ENCODE measurements at regions not wholly inside any gene's neighbourhood (a gene's known extent, or its start where the extent isn't known, plus 50 kb on each side); places are given as distances from the start of the nearest gene placed in this dataset.

DNA sequence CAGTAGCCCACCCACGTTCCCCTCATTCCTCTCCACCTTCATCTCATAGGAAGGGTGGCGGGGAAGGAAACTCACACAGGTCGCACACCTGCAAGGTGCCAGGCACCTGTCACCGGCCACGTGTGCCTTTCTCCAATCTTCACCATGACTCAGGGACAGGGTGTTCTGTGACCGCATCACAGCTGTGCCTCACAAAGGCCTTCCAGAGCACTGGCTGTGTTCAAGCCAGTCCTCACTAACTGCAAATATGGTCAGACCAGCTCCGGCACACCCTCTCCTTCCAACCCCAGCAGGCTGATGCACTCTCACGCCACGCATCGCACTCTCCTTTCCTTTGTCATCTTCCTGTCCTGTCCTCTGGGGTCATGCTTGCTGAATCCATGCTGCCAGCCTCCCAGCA is 415.9 kb downstream of the IRS2 start:
- H3K9me1 ChIP-seq (ENCODE audit: control insufficient read depth, extremely low read depth, insufficient read depth, low read length), result no peaks in the 10 kb centered on the region
- dilution Hi-C loops (cut with MboI; ENCODE audit: extremely low pct_ligation_motif_present, low sequenced_read_pairs), result no loop called here
- no peak overlapping the region for H3K4me3 ChIP-seq (ENCODE audit: control insufficient read depth in 2 of 3, extremely low read depth in 1 of 3, insufficient read depth in 2 of 3, low read depth in 1 of 3, low read length in 3 of 3)
- FAIRE-seq (no peak), DNase-seq (ENCODE audit: low read depth, low spot score) (no peak)
- no peak overlapping the region for H2AFZ ChIP-seq (ENCODE audit: control insufficient read depth, low read length)
- no peaks in the 10 kb centered on the region for H3K27me3 ChIP-seq (ENCODE audit: control insufficient read depth, extremely low read depth, insufficient read depth, low read length)
- H3K79me2 ChIP-seq (ENCODE audit: control insufficient read depth, insufficient read depth, low read length), result no peaks in the 10 kb centered on the region
- no peak overlapping the region for H3K27ac ChIP-seq (ENCODE audit: control insufficient read depth, insufficient read depth, low read length)
- H3K9ac ChIP-seq (ENCODE audit: control insufficient read depth, extremely low read depth, insufficient read depth, low read length), result no peak overlapping the region
- TF ChIP-seq, protein P1, sequence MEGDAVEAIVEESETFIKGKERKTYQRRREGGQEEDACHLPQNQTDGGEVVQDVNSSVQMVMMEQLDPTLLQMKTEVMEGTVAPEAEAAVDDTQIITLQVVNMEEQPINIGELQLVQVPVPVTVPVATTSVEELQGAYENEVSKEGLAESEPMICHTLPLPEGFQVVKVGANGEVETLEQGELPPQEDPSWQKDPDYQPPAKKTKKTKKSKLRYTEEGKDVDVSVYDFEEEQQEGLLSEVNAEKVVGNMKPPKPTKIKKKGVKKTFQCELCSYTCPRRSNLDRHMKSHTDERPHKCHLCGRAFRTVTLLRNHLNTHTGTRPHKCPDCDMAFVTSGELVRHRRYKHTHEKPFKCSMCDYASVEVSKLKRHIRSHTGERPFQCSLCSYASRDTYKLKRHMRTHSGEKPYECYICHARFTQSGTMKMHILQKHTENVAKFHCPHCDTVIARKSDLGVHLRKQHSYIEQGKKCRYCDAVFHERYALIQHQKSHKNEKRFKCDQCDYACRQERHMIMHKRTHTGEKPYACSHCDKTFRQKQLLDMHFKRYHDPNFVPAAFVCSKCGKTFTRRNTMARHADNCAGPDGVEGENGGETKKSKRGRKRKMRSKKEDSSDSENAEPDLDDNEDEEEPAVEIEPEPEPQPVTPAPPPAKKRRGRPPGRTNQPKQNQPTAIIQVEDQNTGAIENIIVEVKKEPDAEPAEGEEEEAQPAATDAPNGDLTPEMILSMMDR (optimal IDR thresholded peaks at IDR 0.05 in 1 of 3, IDR thresholded peaks at IDR 0.05 in 1 of 3, conservative IDR thresholded peaks at IDR 0.05 in 1 of 3; ENCODE audit: extremely low read depth in 1 of 3, insufficient read depth in 2 of 3, low read length in 3 of 3), result no peak
- TF ChIP-seq EZH2 (IDR thresholded peaks at IDR 0.05; ENCODE audit: low read length), result no peak
- H3K36me3 ChIP-seq (ENCODE audit: control insufficient read depth in 2 of 2, extremely low read depth in 1 of 2, insufficient read depth in 2 of 2, low read length in 2 of 2), result no peaks in the 10 kb centered on the region
- no peaks in the 10 kb centered on the region for H3K9me3 ChIP-seq (ENCODE audit: control insufficient read depth, low read depth, low read length)
- H3K4me2 ChIP-seq (ENCODE audit: control insufficient read depth, extremely low read depth, insufficient read depth, low read depth, low read length), result no peak overlapping the region
- no peaks in the 10 kb centered on the region for H4K20me1 ChIP-seq (ENCODE audit: control insufficient read depth, extremely low read depth, insufficient read depth, low read length)
- H3K4me1 ChIP-seq (ENCODE audit: control insufficient read depth, extremely low read depth, insufficient read depth, low read length), result no peaks in the 10 kb centered on the region

DNA sequence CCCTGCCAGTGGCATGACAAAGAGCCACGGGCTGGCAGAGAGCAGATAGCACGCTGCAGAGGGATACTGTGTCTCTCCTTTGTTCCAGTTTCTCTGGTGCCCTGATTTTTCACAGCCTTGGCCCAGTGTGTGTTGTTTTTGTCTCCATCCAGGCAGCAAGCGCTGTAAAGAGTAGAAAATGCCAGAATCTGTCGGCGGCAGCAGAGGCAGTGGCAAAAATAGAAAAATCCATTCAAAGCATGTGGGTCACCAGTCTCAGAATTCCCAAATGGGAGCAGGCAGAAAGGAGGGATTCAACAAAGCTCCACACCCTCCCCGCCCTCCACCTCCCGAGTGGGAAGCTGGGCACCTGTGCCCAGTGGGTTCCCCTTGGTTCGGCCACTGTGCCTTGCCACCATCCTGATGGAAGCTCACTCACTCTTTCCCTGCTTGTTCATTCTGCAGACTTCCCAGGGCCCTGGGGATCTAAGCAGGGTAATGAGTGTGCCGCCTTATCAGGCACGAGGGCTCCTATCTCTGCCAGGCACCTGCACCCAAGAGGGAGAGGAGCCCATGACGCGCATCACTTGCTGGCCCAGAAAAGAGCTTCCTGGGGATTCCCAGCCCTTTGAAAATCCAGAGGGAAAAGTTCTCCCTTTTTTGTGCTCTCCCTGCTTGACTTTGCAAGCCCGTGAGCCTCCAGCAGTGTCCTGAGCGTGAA is 416.9 kb downstream of the IRS2 start:
- no peaks in the 10 kb centered on the region for H3K79me2 ChIP-seq (ENCODE audit: control insufficient read depth, insufficient read depth, low read length)
- no peaks in the 10 kb centered on the region for H3K27me3 ChIP-seq (ENCODE audit: control insufficient read depth, extremely low read depth, insufficient read depth, low read length)
- no peaks in the 10 kb centered on the region for H3K36me3 ChIP-seq (ENCODE audit: control insufficient read depth in 2 of 2, extremely low read depth in 1 of 2, insufficient read depth in 2 of 2, low read length in 2 of 2)
- H4K20me1 ChIP-seq (ENCODE audit: control insufficient read depth, extremely low read depth, insufficient read depth, low read length), result no peaks in the 10 kb centered on the region
- H3K9me3 ChIP-seq (ENCODE audit: control insufficient read depth, low read depth, low read length), result no peaks in the 10 kb centered on the region
- DNase-seq (ENCODE audit: low read depth, low spot score) (no peak), FAIRE-seq (no peak)
- H3K9me1 ChIP-seq (ENCODE audit: control insufficient read depth, extremely low read depth, insufficient read depth, low read length), result no peaks in the 10 kb centered on the region
- no peak overlapping the region for H3K4me2 ChIP-seq (ENCODE audit: control insufficient read depth, extremely low read depth, insufficient read depth, low read depth, low read length)
- H3K27ac ChIP-seq (ENCODE audit: control insufficient read depth, insufficient read depth, low read length), result no peak overlapping the region
- no peaks in the 10 kb centered on the region for H3K4me1 ChIP-seq (ENCODE audit: control insufficient read depth, extremely low read depth, insufficient read depth, low read length)
- no peak overlapping the region for H2AFZ ChIP-seq (ENCODE audit: control insufficient read depth, low read length)
- TF ChIP-seq, protein P1 (optimal IDR thresholded peaks at IDR 0.05 in 1 of 3, IDR thresholded peaks at IDR 0.05 in 1 of 3, conservative IDR thresholded peaks at IDR 0.05 in 1 of 3; ENCODE audit: extremely low read depth in 1 of 3, insufficient read depth in 2 of 3, low read length in 3 of 3), result no peak
- TF ChIP-seq EZH2 (IDR thresholded peaks at IDR 0.05; ENCODE audit: low read length), result no peak
- H3K4me3 ChIP-seq (ENCODE audit: control insufficient read depth in 2 of 3, extremely low read depth in 1 of 3, insufficient read depth in 2 of 3, low read depth in 1 of 3, low read length in 3 of 3), result no peak overlapping the region
- dilution Hi-C loops (cut with MboI; ENCODE audit: extremely low pct_ligation_motif_present, low sequenced_read_pairs), result no loop called here
- no peak overlapping the region for H3K9ac ChIP-seq (ENCODE audit: control insufficient read depth, extremely low read depth, insufficient read depth, low read length)
